Jurkat, Clone E6-1 (cell line): ENCODE measurements at regions not wholly inside any gene's neighbourhood (a gene's known extent, or its start where the extent isn't known, plus 50 kb on each side); places are given as distances from the start of the nearest gene placed in this dataset.

Experiments
- DNase-seq: peaks from one replicate; pipeline ENCODE4 v3.0.0-alpha.2; 2011; ENCODE audit warnings: low read depth, low spot score
- H3K4me3 ChIP-seq: 2 replicates; pipeline ENCODE4 v1.5.1; 2011; ENCODE audit warnings: mild to moderate bottlenecking, low read length, control low read depth, moderate library complexity

- no peak for DNase-seq
- no peak overlapping the region for H3K4me3 ChIP-seq
These were observed 177.3 kb downstream of the SEC14L1 start for GRCh38 chr17:77318021-77318420.

- no peak overlapping the region for H3K4me3 ChIP-seq
- DNase-seq, result no peak
These were observed 177.9 kb downstream of the SEC14L1 start for GRCh38 chr17:77318491-77319210.

DNA sequence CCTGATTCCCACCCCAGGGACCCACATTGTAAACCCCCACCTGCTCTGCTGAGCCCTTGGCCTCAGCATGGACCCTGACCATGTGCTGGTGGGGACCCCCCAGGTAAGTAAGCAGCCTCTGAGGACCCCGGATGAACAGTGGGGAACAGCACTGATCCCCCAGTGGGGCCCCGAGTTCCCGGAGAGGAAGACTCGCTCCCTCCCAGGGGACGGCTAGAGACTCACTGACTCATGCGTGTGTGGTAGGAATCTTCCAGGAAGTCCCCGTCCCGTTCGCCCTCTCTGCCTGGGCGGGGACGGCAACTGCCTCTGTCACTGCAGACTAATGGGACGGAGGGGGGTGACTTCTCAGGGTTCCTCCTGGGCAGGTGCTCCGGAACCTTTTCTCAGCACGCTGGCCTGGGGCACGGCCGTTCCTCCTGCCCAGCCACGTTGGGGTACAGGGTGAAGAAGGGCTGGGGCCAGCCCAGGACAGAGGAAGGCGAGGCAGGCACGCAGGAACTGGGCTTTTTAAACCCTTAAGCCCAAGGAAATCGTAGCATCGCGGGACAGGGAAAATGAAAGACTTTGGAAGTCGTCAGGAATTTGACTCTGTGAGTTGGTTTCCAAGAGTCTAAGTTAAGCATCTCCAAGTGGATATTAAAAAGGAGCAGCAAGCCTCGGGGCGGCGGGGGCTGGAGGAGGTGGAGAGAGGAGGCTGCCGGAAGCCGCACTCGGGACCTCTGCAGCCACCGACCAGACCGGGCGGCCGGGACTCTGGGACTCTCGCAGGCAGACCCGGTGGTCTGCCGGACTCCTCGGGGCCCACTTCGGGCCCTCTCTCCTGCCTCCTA lies 178.7 kb downstream of the SEC14L1 start:
- DNase-seq, result no peak

DNA sequence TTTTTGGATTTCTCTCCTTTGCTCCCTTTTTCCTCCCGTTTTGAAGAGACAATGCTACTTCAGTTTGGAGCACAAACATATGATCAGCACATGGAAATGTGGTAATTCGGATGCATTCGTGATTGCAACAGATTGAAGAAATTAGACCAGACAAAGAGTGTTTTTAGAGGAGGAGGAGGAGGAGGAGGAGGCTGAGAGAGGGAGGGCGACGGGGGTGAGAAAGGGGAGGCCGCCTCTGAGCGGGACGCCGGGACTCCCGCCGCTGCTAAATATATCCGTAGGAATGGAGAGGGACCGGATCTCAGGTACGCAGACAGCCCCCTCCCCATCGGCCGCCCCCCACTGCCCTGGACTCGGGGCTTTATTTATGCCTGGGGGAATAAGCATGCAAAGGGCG lies 179.3 kb downstream of the SEC14L1 start:
- no peak overlapping the region for H3K4me3 ChIP-seq
- no peak for DNase-seq

More for the DNA sequence above, 178.7 kb downstream of the SEC14L1 start:
- H3K4me3 ChIP-seq, result no peak overlapping the region

- DNase-seq, result no peak
- H3K4me3 ChIP-seq, result no peak overlapping the region
These were observed 179.9 kb downstream of the SEC14L1 start for GRCh38 chr17:77320485-77321256.

GRCh38 chr17:77321649-77322513 lies 181.1 kb downstream of the SEC14L1 start:
- H3K4me3 ChIP-seq, result no peak overlapping the region
- DNase-seq, result no peak

DNA sequence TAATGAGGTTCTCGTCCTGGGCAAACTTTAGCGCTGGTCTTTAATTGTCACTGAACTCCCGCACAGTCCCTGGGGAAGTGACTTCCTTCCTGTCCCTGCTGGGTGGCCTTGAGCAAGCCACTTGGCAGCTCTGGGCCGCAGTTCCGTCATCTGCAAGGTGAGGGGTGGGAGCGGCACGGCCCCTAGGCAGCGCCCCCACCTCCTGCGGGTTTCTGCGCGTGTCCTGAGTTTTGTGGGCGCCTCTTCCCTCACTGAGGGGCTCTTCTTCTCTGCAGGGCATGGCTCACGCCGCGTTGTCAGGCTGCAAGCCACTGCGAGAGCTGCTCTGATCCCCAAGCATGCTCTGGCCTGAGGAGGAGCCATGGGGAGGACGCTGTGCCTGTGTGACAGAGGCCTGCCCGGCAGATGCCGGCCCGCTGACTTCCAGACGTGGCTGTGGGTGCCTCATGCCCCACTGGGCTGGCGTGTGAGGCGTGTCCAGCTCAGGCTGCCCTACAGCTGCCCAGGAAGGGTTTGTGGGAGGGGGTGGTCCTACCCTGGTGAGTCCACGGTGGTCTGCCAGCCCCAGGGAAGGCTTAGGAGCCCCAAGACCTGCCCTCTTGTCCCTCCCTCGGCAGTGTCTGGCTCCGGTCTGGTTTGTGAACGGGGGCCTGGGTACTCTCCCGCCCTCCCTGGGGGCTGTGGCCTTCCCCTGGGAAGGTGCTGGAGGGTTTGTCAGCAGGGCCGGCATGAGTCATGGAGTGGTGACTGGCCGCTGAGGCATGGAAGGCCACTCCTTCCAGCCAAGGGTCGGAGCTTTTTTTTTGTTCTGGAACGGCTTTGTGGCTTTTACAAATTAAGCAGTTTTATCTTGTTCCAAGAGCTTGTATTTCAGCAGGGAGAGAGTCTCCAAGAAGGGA lies 182.0 kb downstream of the SEC14L1 start:
- DNase-seq, result no peak
- no peak overlapping the region for H3K4me3 ChIP-seq

- no peak for DNase-seq
- no peak overlapping the region for H3K4me3 ChIP-seq
These were observed 182.8 kb downstream of the SEC14L1 start for GRCh38 chr17:77323413-77324171.

GRCh38 chr17:77324227-77324626 lies 183.5 kb downstream of the SEC14L1 start:
- no peak for DNase-seq
- H3K4me3 ChIP-seq, result no peak overlapping the region

- H3K4me3 ChIP-seq, result no peak overlapping the region
- no peak for DNase-seq
These were observed 184.9 kb downstream of the SEC14L1 start for GRCh38 chr17:77325577-77326075.

DNA sequence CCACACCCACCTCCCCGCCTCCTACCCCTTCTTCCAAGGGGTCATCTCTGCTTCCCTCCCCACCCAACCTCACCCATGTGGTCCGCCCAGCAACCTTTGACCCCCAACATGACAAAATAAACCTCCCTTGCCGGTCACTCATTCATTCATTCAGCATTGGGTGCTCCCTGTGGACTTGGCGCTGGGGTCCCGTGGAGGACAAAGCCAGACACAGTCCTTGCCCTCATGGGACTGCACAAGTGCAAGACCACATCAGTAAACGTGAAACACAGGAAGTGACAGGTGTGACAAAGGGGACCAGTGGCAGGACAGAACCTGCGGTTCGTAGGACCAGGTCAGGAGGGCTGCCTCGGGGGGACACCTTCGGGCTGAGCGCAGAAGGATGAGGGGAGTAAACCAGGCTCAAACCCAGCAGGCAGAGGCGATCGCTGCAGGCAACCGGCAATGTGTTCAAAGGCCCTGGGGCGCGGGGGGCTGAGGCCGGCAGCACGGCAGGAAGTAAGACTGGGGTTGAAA lies 185.4 kb downstream of the SEC14L1 start:
- H3K4me3 ChIP-seq, result no peak overlapping the region
- no peak for DNase-seq

GRCh38 chr17:77326636-77327035 lies 185.9 kb downstream of the SEC14L1 start:
- H3K4me3 ChIP-seq, result no peak overlapping the region
- no peak for DNase-seq

DNA sequence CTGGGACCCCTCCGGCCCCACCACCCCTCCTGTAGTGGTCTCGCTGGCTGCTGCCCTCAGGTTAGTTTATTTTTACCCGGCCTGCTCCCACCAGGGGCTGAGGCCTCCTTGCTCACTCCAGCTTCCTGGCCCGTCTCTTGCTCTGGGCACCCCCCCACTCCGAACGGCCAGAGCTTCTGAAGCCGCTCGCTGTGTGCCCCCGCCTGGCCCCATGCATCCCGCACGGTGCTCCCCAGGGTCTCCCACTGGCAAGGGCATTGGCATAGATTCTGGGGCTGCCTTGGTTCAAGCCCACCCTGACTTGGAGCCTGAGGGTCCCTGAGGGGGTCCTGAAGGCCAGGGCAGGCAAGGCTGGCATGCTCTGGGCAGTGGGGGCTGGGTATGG lies 186.4 kb downstream of the SEC14L1 start:
- DNase-seq, result no peak
- H3K4me3 ChIP-seq, result no peak overlapping the region

GRCh38 chr17:77327566-77328464 lies 187.0 kb downstream of the SEC14L1 start:
- no peak overlapping the region for H3K4me3 ChIP-seq
- DNase-seq, result no peak

- no peak for DNase-seq
These were observed 188.3 kb downstream of the SEC14L1 start for GRCh38 chr17:77328823-77329740.

More at GRCh38 chr17:77328823-77329740, 188.3 kb downstream of the SEC14L1 start:
- no peak overlapping the region for H3K4me3 ChIP-seq
